Rectal smooth muscle tissue (tissue), 1 donor: ENCODE measurements at regions not wholly inside any gene's neighbourhood (a gene's known extent, or its start where the extent isn't known, plus 50 kb on each side); places are given as distances from the start of the nearest gene placed in this dataset.
"Not testable (repeated sequence)": the region's sequence is repeated elsewhere in the genome, so short reads cannot be mapped to it uniquely, and the experiment has no call there.

Source experiments
- H3K27ac ChIP-seq: one replicate; pipeline ENCODE4 v1.7.0; 2013; ENCODE audit warnings: low read depth, low read length, inconsistent platforms
- H3K27me3 ChIP-seq: one replicate; pipeline ENCODE4 v1.7.0; 2013; ENCODE audit warnings: low read length; ENCODE audit not compliant: control insufficient read depth, insufficient read depth
- H3K36me3 ChIP-seq: one replicate; pipeline ENCODE4 v1.7.0; 2013; ENCODE audit warnings: low read length; ENCODE audit not compliant: control insufficient read depth, insufficient read depth
- H3K4me1 ChIP-seq: one replicate; pipeline ENCODE4 v1.7.0; 2013; ENCODE audit warnings: low read length; ENCODE audit not compliant: control insufficient read depth, insufficient read depth
- H3K4me3 ChIP-seq: one replicate; pipeline ENCODE4 v1.7.0; 2013; ENCODE audit warnings: low read length
- H3K9ac ChIP-seq: one replicate; pipeline ENCODE4 v1.7.0; 2013; ENCODE audit warnings: low read length

GRCh38 chr14:97106609-97107008 is 309.4 kb downstream of the VRK1 start:
- H3K4me1 ChIP-seq = no peaks in the 10 kb centered on the region
- no peak overlapping the region for H3K9ac ChIP-seq
- no peak overlapping the region for H3K27ac ChIP-seq

DNA sequence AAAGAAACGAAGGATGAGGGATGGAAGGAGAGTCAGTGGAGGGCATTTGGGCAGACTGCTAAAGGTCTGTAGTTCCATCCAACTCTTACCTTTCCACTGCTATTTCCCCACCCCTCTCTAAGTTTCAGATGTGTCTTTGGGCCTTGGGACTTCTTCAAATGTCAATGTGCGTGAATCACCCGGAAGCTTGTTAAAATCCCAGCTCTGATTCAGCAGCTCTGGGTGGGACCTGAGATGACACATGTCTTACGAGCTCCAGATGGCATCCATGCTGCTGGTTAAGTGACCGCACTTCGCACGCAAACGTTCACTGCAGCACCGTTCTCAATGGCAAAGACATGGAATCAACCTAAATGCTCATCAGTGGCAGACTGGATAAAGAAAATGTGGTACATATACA is 309.9 kb downstream of the VRK1 start:
- no peak overlapping the region for H3K4me3 ChIP-seq
- H3K4me1 ChIP-seq = no peaks in the 10 kb centered on the region
- no peaks in the 10 kb centered on the region for H3K27me3 ChIP-seq
- no peak overlapping the region for H3K27ac ChIP-seq
- no peak overlapping the region for H3K9ac ChIP-seq
- H3K36me3 ChIP-seq = no peaks in the 10 kb centered on the region

More at GRCh38 chr14:97106609-97107008, 309.4 kb downstream of the VRK1 start:
- Histone ChIP-seq H3K27me3 (no peaks in the 10 kb centered on the region), H3K4me3 (no peak overlapping the region), H3K36me3 (no peaks in the 10 kb centered on the region)

DNA sequence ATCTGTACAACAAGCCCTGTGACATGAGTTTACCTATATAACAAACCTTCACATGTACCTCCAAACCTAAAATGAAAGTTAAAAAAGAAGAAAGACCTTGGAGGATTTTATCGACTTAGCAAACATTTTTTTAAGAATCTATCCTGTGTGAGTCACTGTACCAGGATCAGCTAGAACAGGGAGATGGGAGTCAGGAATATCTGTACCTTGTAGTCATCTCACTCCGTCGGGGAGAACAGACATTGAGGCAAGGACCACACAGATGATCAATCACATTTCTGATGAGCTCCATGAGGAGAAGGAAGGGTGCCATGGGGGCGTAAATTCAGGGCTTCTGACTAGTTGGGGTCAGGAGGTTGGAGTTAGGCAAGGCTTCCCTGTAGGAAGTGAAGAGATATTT is 310.6 kb downstream of the VRK1 start:
- Histone ChIP-seq H3K4me1 (no peaks in the 10 kb centered on the region), H3K4me3 (no peak overlapping the region), H3K27me3 (no peaks in the 10 kb centered on the region), H3K36me3 (no peaks in the 10 kb centered on the region), H3K9ac (no peak overlapping the region), H3K27ac (no peak overlapping the region)

DNA sequence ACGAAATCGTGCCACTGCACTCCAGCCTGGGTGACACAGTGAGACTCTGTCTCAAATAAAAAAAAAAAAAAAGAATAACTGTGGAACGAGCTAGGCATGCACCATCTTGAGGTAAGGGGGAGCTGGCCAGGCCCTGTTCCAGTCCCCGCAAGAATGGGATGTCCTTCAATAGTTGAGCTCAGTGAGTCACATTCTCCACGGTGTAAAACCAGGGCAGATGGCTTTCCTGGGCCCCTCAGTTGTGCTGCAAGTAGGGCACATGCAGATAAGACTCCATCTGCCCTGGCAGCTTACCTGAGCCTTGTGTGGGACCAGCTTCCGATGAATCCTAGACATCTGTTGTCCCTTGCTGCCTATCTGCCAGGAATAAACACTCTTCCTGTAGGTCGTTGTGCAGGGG is 312.1 kb downstream of the VRK1 start:
- Histone ChIP-seq H3K27ac (no peak overlapping the region), H3K27me3 (no peaks in the 10 kb centered on the region), H3K9ac (no peak overlapping the region), H3K4me1 (no peaks in the 10 kb centered on the region), H3K4me3 (no peak overlapping the region), H3K36me3 (no peaks in the 10 kb centered on the region)

GRCh38 chr14:97113339-97113738 is 316.2 kb downstream of the VRK1 start:
- Histone ChIP-seq H3K36me3 (no peaks in the 10 kb centered on the region), H3K9ac (no peak overlapping the region), H3K4me3 (no peak overlapping the region), H3K27me3 (no peaks in the 10 kb centered on the region), H3K27ac (no peak overlapping the region), H3K4me1 (no peaks in the 10 kb centered on the region)

DNA sequence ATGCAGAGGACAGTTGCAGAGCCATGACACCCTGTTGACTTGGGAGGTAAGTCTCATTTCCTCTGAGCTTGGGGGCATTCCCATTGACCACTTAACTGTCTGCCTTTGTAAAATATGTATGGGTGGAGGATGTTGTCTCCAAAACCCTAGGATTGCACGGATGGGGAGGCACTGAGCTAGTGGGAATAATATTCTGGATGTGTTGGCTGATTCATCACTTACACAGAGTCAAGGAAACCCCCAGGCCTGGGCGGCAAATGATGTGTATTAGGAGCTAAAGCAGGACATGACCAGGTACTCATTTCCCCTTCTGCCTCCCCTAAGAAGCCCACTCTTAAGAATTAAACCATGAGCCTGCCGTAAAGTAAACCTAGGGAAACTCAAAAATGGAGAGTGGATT is 319.4 kb downstream of the VRK1 start:
- no peaks in the 10 kb centered on the region for H3K36me3 ChIP-seq
- no peak overlapping the region for H3K27ac ChIP-seq
- H3K4me3 ChIP-seq = no peak overlapping the region
- no peaks in the 10 kb centered on the region for H3K27me3 ChIP-seq
- H3K4me1 ChIP-seq = no peaks in the 10 kb centered on the region
- H3K9ac ChIP-seq = no peak overlapping the region

GRCh38 chr14:97117693-97118092 is 320.5 kb downstream of the VRK1 start:
- Histone ChIP-seq H3K4me3 (no peak overlapping the region), H3K9ac (no peak overlapping the region), H3K4me1 (no peaks in the 10 kb centered on the region)

GRCh38 chr14:97120204-97120603 is 323.0 kb downstream of the VRK1 start:
- Histone ChIP-seq H3K36me3 (no peaks in the 10 kb centered on the region), H3K4me1 (no peaks in the 10 kb centered on the region), H3K9ac (no peak overlapping the region), H3K4me3 (no peak overlapping the region), H3K27ac (no peak overlapping the region), H3K27me3 (no peaks in the 10 kb centered on the region)

More at GRCh38 chr14:97117693-97118092, 320.5 kb downstream of the VRK1 start:
- Histone ChIP-seq H3K27ac (no peak overlapping the region), H3K36me3 (no peaks in the 10 kb centered on the region), H3K27me3 (no peaks in the 10 kb centered on the region)

DNA sequence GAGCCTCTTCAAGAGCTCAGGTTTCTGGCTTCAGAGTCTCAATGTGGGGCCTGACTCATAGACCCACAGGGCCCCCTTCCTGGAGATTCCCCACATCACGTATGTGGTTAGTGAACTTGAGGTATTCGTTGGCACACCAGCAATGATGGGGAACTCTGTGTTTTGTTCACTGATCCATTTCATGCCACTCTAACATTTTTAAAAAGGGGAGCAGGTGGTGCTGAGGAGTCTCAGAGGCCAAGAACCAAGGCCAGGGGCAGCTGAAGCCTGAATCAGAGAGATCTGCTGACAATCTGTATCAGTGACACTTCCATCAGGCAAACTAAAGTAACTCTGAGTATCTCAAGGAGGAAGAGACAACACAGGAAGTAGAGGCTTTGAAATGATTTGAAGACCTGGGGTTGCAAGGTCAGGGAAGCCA is 323.4 kb downstream of the VRK1 start:
- no peak overlapping the region for H3K4me3 ChIP-seq
- no peak overlapping the region for H3K9ac ChIP-seq

GRCh38 chr14:97129639-97130038 is 332.5 kb downstream of the VRK1 start:
- no peaks in the 10 kb centered on the region for H3K4me1 ChIP-seq
- no peak overlapping the region for H3K4me3 ChIP-seq
- H3K9ac ChIP-seq = no peak overlapping the region
- no peaks in the 10 kb centered on the region for H3K36me3 ChIP-seq
- no peak overlapping the region for H3K27ac ChIP-seq
- H3K27me3 ChIP-seq = no peaks in the 10 kb centered on the region

More for the DNA sequence above, 323.4 kb downstream of the VRK1 start:
- no peaks in the 10 kb centered on the region for H3K4me1 ChIP-seq
- no peaks in the 10 kb centered on the region for H3K36me3 ChIP-seq
- no peaks in the 10 kb centered on the region for H3K27me3 ChIP-seq
- no peak overlapping the region for H3K27ac ChIP-seq

- H3K4me3 ChIP-seq, H3K4me1 ChIP-seq, H3K9ac ChIP-seq, H3K27me3 ChIP-seq, H3K36me3 ChIP-seq, H3K27ac ChIP-seq: not testable (repeated sequence)
These were observed 338.7 kb downstream of the VRK1 start for GRCh38 chr14:97135847-97136246.

- no peaks in the 10 kb centered on the region for H3K27me3 ChIP-seq
- H3K9ac ChIP-seq = no peak overlapping the region
- no peak overlapping the region for H3K27ac ChIP-seq
- no peaks in the 10 kb centered on the region for H3K36me3 ChIP-seq
- H3K4me1 ChIP-seq = no peaks in the 10 kb centered on the region
- no peak overlapping the region for H3K4me3 ChIP-seq
These were observed 340.5 kb downstream of the VRK1 start for GRCh38 chr14:97137705-97138104.

DNA sequence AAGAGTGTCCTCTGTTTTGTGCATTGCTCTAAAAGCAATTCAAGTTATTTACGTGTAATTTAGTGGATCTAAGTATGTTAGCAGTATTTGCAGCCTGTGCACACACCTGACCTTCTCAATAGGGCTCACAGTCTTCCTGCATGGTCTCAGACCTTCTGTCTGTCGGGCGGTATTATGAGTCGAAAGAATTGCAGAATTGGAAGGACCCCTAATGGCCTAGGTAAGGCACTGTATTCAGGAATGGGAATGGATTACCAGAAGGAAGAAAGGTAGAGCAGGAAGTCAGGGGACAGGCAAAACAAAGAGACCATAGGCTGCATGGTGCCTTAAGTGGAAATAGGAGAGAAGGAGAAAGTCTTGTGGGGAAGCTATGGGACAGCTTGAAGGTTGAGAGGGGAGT is 341.6 kb downstream of the VRK1 start:
- Histone ChIP-seq H3K27ac (no peak overlapping the region), H3K4me3 (no peak overlapping the region), H3K27me3 (no peaks in the 10 kb centered on the region), H3K9ac (no peak overlapping the region), H3K36me3 (no peaks in the 10 kb centered on the region), H3K4me1 (no peaks in the 10 kb centered on the region)
